K562 (cell line): ENCODE measurements at regions not wholly inside any gene's neighbourhood (a gene's known extent, or its start where the extent isn't known, plus 50 kb on each side); places are given as distances from the start of the nearest gene placed in this dataset.

Source experiments
- ATAC-seq: fragments of 200-7000 bp; cut with Tn5 transposase; 3 replicates; pipeline ENCODE4 v1.9.1; 2020; ENCODE audit warnings: moderate library complexity
- BruUV-seq: library from RNA; stranded (reverse); fragments of 400-500 nt; replicated peaks from 2 replicates; lab custom pipeline; 2021; lab: Mats Ljungman, UMichigan
- CTCF ChIA-PET: fragments of 300-600 bp; formaldehyde crosslinking; extraction: SDS; loops from one replicate; lab custom pipeline; 2021; ENCODE audit warnings: low intra/inter-chr PET ratio; lab: Yijun Ruan, JAX
- POLR2A ChIA-PET: fragments of 300-600, 350-650 bp; sonication (Branson Sonifier 250); formaldehyde crosslinking; extraction: SDS; loops from one replicate; lab custom pipeline; 2021; ENCODE audit warnings: antibody characterized with exemption, inconsistent platforms; lab: Yijun Ruan, JAX
- DNase-seq, 4 experiments: peaks; one replicate each; pipeline versions ENCODE4 v3.0.0 to v3.0.0-alpha.2; 2011 to 2018; ENCODE audit warnings: low spot score in 3 of 4, mixed read lengths in 3 of 4; ENCODE audit errors: extremely low read depth in 1 of 4
- FAIRE-seq: peaks from 2 replicates; lab custom pipeline; 2011; peaks lifted over from hg19 to GRCh38; lab: Jason Lieb, UNC
- H2AFZ ChIP-seq: 2 replicates; pipeline ENCODE4 v1.6.0; 2011; ENCODE audit warnings: low read depth, low read length, control low read depth, inconsistent platforms
- H3K27ac ChIP-seq: fragments of 200-600 bp; 3 replicates; pipeline ENCODE4 v1.8.0; 2011; ENCODE audit warnings: low read depth, mild to moderate bottlenecking, control low read depth, inconsistent platforms, low read length, moderate library complexity, mixed read lengths; ENCODE audit errors: extremely low read depth
- H3K27me3 ChIP-seq, 2 experiments: fragments of 300-600 bp in 1 of 2; 2 replicates in 1 of 2; 3 replicates in 1 of 2; pipeline versions ENCODE4 v1.6.0 to v1.8.0; 2011; ENCODE audit warnings: inconsistent platforms in 2 of 2, low read length in 2 of 2, mild to moderate bottlenecking in 1 of 2, mixed read lengths in 1 of 2, moderate library complexity in 1 of 2; ENCODE audit not compliant: control insufficient read depth in 2 of 2, insufficient read depth in 2 of 2
- H3K36me3 ChIP-seq: fragments of 300-600 bp; 3 replicates; pipeline ENCODE4 v1.8.0; 2011; ENCODE audit warnings: mild to moderate bottlenecking, low read length, inconsistent platforms; ENCODE audit not compliant: control insufficient read depth, insufficient read depth
- H3K4me1 ChIP-seq, 2 experiments: fragments of 200-600 bp in 1 of 2; replicated peaks in 1 of 2; 2 replicates in 1 of 2; 3 replicates in 1 of 2; pipeline versions ENCODE4 v1.5.1 to v1.8.0; 2011; ENCODE audit warnings: inconsistent platforms in 2 of 2, low read length in 2 of 2, mild to moderate bottlenecking in 1 of 2, mixed read lengths in 1 of 2, moderate library complexity in 1 of 2; ENCODE audit not compliant: control insufficient read depth in 2 of 2, insufficient read depth in 2 of 2
- H3K4me2 ChIP-seq: 2 replicates; pipeline ENCODE4 v1.6.1; 2011; ENCODE audit warnings: low read length, control low read depth, inconsistent platforms, mixed read lengths; ENCODE audit not compliant: insufficient read depth
- H3K4me3 ChIP-seq: fragments of 200-600 bp; sonication (generic), shearing (Covaris generic); 2 replicates; pipeline ENCODE4 v1.5.1; 2016; ENCODE audit warnings: control low read depth, inconsistent platforms
- H3K79me2 ChIP-seq: fragments of 200-600 bp; 3 replicates; pipeline ENCODE4 v1.8.0; 2011; ENCODE audit warnings: low read length, inconsistent platforms; ENCODE audit not compliant: control insufficient read depth, insufficient read depth
- H3K9ac ChIP-seq, 2 experiments: 2 replicates each; pipeline versions ENCODE4 v1.6.0 to v1.6.1; 2011; ENCODE audit warnings: low read depth in 2 of 2, low read length in 2 of 2, control low read depth in 1 of 2, inconsistent platforms in 1 of 2, mild to moderate bottlenecking in 1 of 2, mixed read lengths in 1 of 2; ENCODE audit not compliant: insufficient read depth in 1 of 2
- H3K9me1 ChIP-seq: one replicate; pipeline ENCODE4 v1.6.0; 2011; ENCODE audit warnings: inconsistent platforms, mild to moderate bottlenecking, low read length, moderate library complexity; ENCODE audit not compliant: control insufficient read depth, insufficient read depth
- H3K9me3 ChIP-seq: replicated peaks from 2 replicates; pipeline ENCODE4 v1.5.1; 2011; ENCODE audit warnings: low read depth, low read length, inconsistent platforms; ENCODE audit not compliant: control insufficient read depth, insufficient read depth
- H4K20me1 ChIP-seq: replicated peaks from 2 replicates; pipeline ENCODE4 v1.6.1; 2011; ENCODE audit warnings: low read length, inconsistent platforms, mixed read lengths; ENCODE audit not compliant: control insufficient read depth, insufficient read depth
- CBX5 ChIP-seq: IDR thresholded peaks from 2 replicates; pipeline ENCODE4 v1.6.1; 2014; ENCODE audit warnings: low read depth, borderline replicate concordance
- CHD2 ChIP-seq: IDR thresholded peaks from 2 replicates; pipeline ENCODE4 v1.6.1; 2011; ENCODE audit warnings: low read depth, low read length
- NFIC ChIP-seq: fragments of 450-650 bp; IDR thresholded peaks from 2 replicates; pipeline ENCODE4 v1.6.1; 2017; ENCODE audit warnings: mild to moderate bottlenecking, inconsistent platforms
- NFYB ChIP-seq: IDR thresholded peaks from 2 replicates; pipeline ENCODE4 v1.6.1; 2011; ENCODE audit warnings: mild to moderate bottlenecking, moderate library complexity; ENCODE audit not compliant: insufficient read length; ENCODE audit errors: extremely low read depth
- RBM25 ChIP-seq: fragments of 200-400 bp; formaldehyde crosslinking; IDR thresholded peaks from 2 replicates; pipeline ENCODE4 v1.6.1; 2018; ENCODE audit warnings: low read length, low read depth, moderate library complexity; ENCODE audit not compliant: severe bottlenecking
- ZKSCAN8 ChIP-seq: fragments of 200-800 bp; sonication (Bioruptor generic); IDR thresholded peaks from 2 replicates; pipeline ENCODE4 v1.6.1; 2016; ENCODE audit warnings: missing genetic modification characterization, missing compliant biosample characterization
- ZSCAN32 ChIP-seq: fragments of 450-650 bp; formaldehyde crosslinking; IDR thresholded peaks from 2 replicates; pipeline ENCODE4 v1.4.0; 2020; ENCODE audit warnings: mild to moderate bottlenecking, moderate library complexity
- WGBS: fragments of 100-300 bp; shearing (Covaris generic); methylation state at CpG from one replicate; pipeline ENCODE4 v1.1.6; 2016; ENCODE audit warnings: low coverage, mixed read lengths; ENCODE audit not compliant: insufficient coverage; ENCODE audit errors: missing lambda C conversion rate; 5-methylcytosine and 5-hydroxymethylcytosine counted together
- in situ Hi-C: fragments of 300-500 bp; cut with MboI; formaldehyde crosslinking; loops from 4 replicates; pipeline ENCODE4 v1.15.0; 2018; ENCODE audit warnings: inconsistent platforms, mixed read lengths
- intact Hi-C: fragments of 100-400 bp; cut with micrococcal nuclease; formaldehyde crosslinking; loops from 2 replicates; pipeline ENCODE4 v1.14.2; 2022

DNA sequence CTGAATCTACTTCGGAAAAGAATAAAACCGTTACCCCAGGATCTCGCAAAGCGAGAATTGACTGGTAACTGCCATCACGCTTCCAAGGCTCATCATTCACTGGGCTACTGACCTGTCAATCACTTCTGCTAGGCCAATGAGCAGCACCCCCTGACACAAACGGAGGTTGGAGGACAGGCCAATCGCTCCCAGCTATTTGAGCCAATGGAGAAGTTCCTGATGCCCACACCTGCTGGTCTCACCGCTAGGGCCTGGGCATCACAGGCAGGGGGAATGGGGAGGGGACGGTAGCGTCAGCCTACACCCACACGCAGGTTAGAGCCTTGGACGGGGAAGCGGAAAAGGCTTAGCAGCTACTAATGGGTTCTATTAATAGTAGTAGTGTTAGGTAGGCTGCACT, 56.7 kb upstream of the CHST1 start (continued):
- TF ChIP-seq NFYB: peak; percentile 42
- TF ChIP-seq ZSCAN32 (CRISPR knock-in tag): no peak
- no peak for TF ChIP-seq ZKSCAN8
- TF ChIP-seq RBM25: peak; percentile 24
- TF ChIP-seq NFIC: no peak

DNA sequence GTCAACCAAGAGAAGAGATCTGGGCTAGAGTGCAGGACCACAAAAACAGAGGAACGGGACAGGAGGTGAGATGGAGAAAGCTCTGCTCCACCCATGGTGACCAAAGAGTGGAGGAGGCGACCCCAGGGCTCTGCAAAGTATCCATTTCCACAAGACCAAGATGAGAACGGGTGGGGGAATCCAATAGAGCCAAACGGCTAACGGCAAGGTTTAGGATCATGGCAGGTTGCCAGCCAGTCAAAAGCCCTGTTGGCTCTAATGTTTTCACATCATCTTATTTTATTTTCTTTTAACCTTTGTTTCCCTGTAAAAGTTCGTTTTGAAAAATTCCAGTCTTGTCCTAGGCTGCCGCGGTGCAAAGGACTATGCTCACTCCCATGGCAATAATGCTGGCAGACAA, 52.1 kb upstream of the CHST1 start:
- ChIA-PET POLR2A (no interaction called here), CTCF (no interaction called here)
- no peak overlapping the region for H2AFZ ChIP-seq

More for the DNA sequence above, 52.1 kb upstream of the CHST1 start:
- in situ Hi-C loops: no loop called here
- H3K36me3 ChIP-seq: no peaks in the 10 kb centered on the region
- H4K20me1 ChIP-seq: no peaks in the 10 kb centered on the region
- intact Hi-C loops: no loop called here
- ATAC-seq (no peak), FAIRE-seq (no peak), DNase-seq (no peak)
- H3K4me1 ChIP-seq: no peaks in the 10 kb centered on the region
- TF ChIP-seq CBX5 (no peak), CHD2 (no peak)
- H3K4me3 ChIP-seq: no peak overlapping the region
- H3K4me2 ChIP-seq: no peak overlapping the region
- BruUV-seq: no TSS peak
- H3K27me3 ChIP-seq: peaks cover 3 to 14% of the 10 kb centered on the region in 2 experiments; a peak in 4 of 5 replicates
- no peaks in the 10 kb centered on the region for H3K9me1 ChIP-seq
- 0% methylated on average over 8 of the region's 8 CpGs for WGBS
- no peaks in the 10 kb centered on the region for H3K79me2 ChIP-seq
- no peak overlapping the region for H3K9ac ChIP-seq
- no peak overlapping the region for H3K27ac ChIP-seq
- no peaks in the 10 kb centered on the region for H3K9me3 ChIP-seq
